ENCODE measurements at regions not wholly inside any gene's neighbourhood (a gene's known extent, or its start where the extent isn't known, plus 50 kb on each side); places are given as distances from the start of the nearest gene placed in this dataset.

GRCh38 chr5:38046103-38046502, 206.3 kb upstream of the GDNF start:
- Histone ChIP-seq H3K4me2 (no peak overlapping the region), H4K20me1 (replicated peaks; ENCODE audit: insufficient read depth) (no peaks in the 10 kb centered on the region), H3K27ac (ENCODE audit: low read depth) (no peak overlapping the region), H3K27me3 (ENCODE audit: insufficient read depth) (no peaks in the 10 kb centered on the region), H3K4me1 (ENCODE audit: insufficient read depth) (no peaks in the 10 kb centered on the region; the same call in 1 of the 2 replicates), H3K4me3 (no peak overlapping the region), H3F3A (replicated peaks; ENCODE audit: low read depth) (no peaks in the 10 kb centered on the region), H3K9me2 (ENCODE audit: insufficient read depth) (no peaks in the 10 kb centered on the region), H3K79me2 (replicated peaks; ENCODE audit: insufficient read depth) (no peaks in the 10 kb centered on the region), H2AFZ (no peak overlapping the region), H3K36me3 (ENCODE audit: insufficient read depth) (no peaks in the 10 kb centered on the region)
- H3K27ac Mint-ChIP-seq: no peak overlapping the region
- DNase-seq (ENCODE audit: low spot score): no peak
- TF ChIP-seq ZNF331 (CRISPR knock-in tag; IDR thresholded peaks at IDR 0.05; ENCODE audit: low read depth) (no peak), EZH2 (IDR thresholded peaks at IDR 0.05; ENCODE audit: low read depth, unreplicated experiment) (no peak), POLR2AphosphoS5 (IDR thresholded peaks at IDR 0.05; ENCODE audit: low read depth) (no peak), CTCF (conservative IDR thresholded peaks at IDR 0.05; ENCODE audit: low read depth in 2 of 2) (no peak), ETS1 (IDR thresholded peaks at IDR 0.05) (no peak)
- no peaks in the 10 kb centered on the region for H3K27me3 Mint-ChIP-seq (ENCODE audit: insufficient read depth, low read depth, poor library complexity)
- ATAC-seq: no peak
- no peaks in the 10 kb centered on the region for H3K9me3 Mint-ChIP-seq
- peaks cover 8% of the 10 kb centered on the region for H3K4me1 Mint-ChIP-seq
- H3K4me3 Mint-ChIP-seq: no peak overlapping the region
- H3K36me3 Mint-ChIP-seq (ENCODE audit: low read depth): no peaks in the 10 kb centered on the region

- Mint-ChIP-seq H3K9me3 (no peaks in the 10 kb centered on the region), H3K4me1 (peaks cover 8% of the 10 kb centered on the region)
- no peak overlapping the region for H3K4me2 ChIP-seq
- TF ChIP-seq NANOG (IDR thresholded peaks at IDR 0.05; ENCODE audit: borderline replicate concordance): no peak
- TF ChIP-seq REST (IDR thresholded peaks at IDR 0.05; ENCODE audit: unreplicated experiment): no peak
- no peak for TF ChIP-seq ZNF462 (CRISPR knock-in tag; IDR thresholded peaks at IDR 0.05)
- no peak for TF ChIP-seq ZNF331 (CRISPR knock-in tag; IDR thresholded peaks at IDR 0.05; ENCODE audit: low read depth)
- no peak for TF ChIP-seq POLR2AphosphoS5 (IDR thresholded peaks at IDR 0.05; ENCODE audit: low read depth)
- no peak for TF ChIP-seq CREB1 (CRISPR knock-in tag; IDR thresholded peaks at IDR 0.05; ENCODE audit: low read depth)
- TF ChIP-seq STAT1 (IDR thresholded peaks at IDR 0.05; ENCODE audit: unreplicated experiment): no peak
Measured at GRCh38 chr5:38045446-38045845, 205.6 kb upstream of the GDNF start.

More at GRCh38 chr5:38045446-38045845, 205.6 kb upstream of the GDNF start:
- Mint-ChIP-seq H3K4me3 (no peak overlapping the region), H3K36me3 (ENCODE audit: low read depth) (no peaks in the 10 kb centered on the region), H3K27me3 (ENCODE audit: insufficient read depth, low read depth, poor library complexity) (no peaks in the 10 kb centered on the region), H3K27ac (no peak overlapping the region)
- Histone ChIP-seq H3K27ac (ENCODE audit: low read depth) (no peak overlapping the region), H3K36me3 (ENCODE audit: insufficient read depth) (no peaks in the 10 kb centered on the region), H3K27me3 (ENCODE audit: insufficient read depth) (no peaks in the 10 kb centered on the region), H4K20me1 (replicated peaks; ENCODE audit: insufficient read depth) (no peaks in the 10 kb centered on the region), H3F3A (replicated peaks; ENCODE audit: low read depth) (no peaks in the 10 kb centered on the region), H3K79me2 (replicated peaks; ENCODE audit: insufficient read depth) (no peaks in the 10 kb centered on the region), H3K4me1 (ENCODE audit: insufficient read depth) (no peaks in the 10 kb centered on the region; the same call in 1 of the 2 replicates), H2AFZ (no peak overlapping the region), H3K9me2 (ENCODE audit: insufficient read depth) (no peaks in the 10 kb centered on the region), H3K4me3 (no peak overlapping the region)
- ATAC-seq (no peak), DNase-seq (ENCODE audit: low spot score) (no peak)
